Left ventricle myocardium superior (tissue), 1 donor: ENCODE measurements at regions not wholly inside any gene's neighbourhood (a gene's known extent, or its start where the extent isn't known, plus 50 kb on each side); places are given as distances from the start of the nearest gene placed in this dataset.
A peak's percentile ranks its signal among the peaks of the same experiment; 100 is the strongest.

Experiments used
- ATAC-seq: fragments of 200-7000 bp; cut with Tn5 transposase; one replicate; pipeline ENCODE4 v1.9.1; 2020; ENCODE audit warnings: mild to moderate bottlenecking, moderate library complexity
- DNase-seq: peaks from one replicate; pipeline ENCODE4 v3.0.0-alpha.2; 2020
- intact Hi-C: fragments of 100-400 bp; cut with micrococcal nuclease; formaldehyde crosslinking; loops from one replicate; pipeline ENCODE4 v1.11.0; 2022
- donor health status: DM: no; HTN: yes; CAD: no; lungs with severe emphysema.

DNA sequence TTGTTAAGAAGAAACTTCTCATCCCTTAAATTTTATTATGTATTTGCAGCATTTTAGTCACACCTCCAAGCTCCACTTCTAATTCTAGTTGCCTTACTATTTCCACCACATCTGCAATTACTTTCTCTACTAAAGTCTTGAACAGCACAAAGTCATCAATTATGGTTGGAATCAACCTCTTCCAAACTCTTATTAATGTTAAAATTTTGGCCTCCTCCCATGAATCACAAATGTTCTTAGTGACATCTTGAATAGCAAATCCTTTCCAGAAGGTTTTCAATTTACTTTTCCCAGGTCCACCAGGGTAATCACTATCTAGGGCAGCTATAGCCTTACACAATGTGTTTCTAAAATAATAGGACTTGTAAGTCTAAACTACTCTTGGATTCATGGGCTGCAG lies 126.3 kb upstream of the POM121L12 start:
- ATAC-seq (no peak), DNase-seq (no peak)
- intact Hi-C loops: no loop called here

DNA sequence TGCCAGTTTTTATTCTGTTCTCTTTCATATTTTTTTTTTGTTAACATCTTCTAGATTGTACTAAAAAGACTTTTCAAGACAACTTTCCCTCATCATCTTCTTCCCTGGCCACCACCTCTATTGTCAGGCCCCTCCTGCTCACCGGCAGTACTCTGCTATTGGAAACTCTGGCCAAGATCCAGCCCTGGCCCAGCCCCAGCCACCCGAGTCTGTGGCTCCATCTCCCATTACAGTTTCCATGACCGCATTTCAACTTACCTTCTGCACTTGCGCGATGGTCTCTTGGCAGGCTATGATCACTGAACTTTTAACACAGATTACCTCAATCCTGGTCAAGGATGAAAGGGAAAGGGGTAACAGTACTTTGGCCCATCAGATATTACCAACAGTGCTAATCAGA lies 137.7 kb upstream of the POM121L12 start:
- ATAC-seq (no peak), DNase-seq (no peak)
- intact Hi-C loops: no loop called here

DNA sequence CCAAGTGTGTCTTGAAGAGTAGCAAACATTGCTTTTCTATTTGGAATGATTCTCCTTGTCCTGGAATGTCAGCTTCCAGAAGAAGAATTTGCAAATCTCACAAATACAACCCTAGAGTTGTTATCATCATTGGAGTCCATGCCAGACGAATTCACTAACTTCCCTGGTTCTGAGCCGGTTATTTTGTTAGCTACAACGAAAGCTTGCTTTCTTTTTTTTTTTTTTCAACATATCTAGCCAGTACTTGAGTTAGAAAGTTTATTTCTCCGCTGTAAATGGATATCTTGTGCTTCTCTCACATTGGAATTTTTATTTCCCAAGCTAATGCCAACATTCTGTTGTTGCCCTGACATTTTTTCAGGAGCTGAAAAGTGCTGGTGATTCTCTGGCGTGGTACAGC lies 138.1 kb upstream of the POM121L12 start:
- DNase-seq: no peak
- no peak for ATAC-seq
- intact Hi-C loops: no loop called here

DNA sequence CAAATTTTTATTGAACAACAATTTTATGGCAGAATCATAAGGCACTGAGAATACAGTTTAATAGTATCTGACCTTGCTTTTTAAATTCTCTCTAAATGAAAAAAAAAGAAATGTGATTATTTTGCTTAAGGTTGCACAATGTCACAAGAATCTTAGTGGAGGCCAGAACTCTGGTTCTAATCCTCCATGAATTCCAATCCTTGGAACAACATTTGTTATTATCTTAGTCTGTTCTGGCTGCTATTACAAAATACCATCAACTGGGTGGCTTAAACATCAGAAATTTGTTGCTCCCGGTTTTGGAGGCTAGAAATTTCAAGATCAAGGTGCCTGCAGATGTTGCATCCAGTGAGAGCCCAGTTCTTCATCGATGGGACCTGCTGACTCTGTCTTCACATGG lies 158.2 kb upstream of the POM121L12 start:
- intact Hi-C loops: no loop called here
- DNase-seq: no peak
- peak; percentile 60 for ATAC-seq

DNA sequence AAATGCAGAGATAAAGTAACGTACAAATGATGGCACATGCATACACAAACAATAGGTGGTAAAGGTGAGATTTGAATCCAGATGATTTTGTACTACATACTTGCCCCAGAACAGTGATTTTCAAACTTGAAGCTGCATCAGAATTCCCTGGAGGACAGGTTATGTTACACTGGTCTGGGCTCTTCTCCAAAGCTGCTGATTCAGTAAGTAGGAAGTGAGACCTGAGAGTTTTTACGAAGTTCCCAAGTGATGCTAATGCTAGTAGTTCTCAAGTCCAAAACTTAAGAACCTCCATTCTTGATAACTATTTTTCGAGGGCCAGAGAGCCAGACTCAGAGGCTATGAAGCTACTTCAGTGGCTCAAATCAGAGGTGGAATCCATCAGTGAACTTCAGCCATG lies 159.0 kb upstream of the POM121L12 start:
- intact Hi-C loops: no loop called here
- ATAC-seq (peak; percentile 29), DNase-seq (no peak)

DNA sequence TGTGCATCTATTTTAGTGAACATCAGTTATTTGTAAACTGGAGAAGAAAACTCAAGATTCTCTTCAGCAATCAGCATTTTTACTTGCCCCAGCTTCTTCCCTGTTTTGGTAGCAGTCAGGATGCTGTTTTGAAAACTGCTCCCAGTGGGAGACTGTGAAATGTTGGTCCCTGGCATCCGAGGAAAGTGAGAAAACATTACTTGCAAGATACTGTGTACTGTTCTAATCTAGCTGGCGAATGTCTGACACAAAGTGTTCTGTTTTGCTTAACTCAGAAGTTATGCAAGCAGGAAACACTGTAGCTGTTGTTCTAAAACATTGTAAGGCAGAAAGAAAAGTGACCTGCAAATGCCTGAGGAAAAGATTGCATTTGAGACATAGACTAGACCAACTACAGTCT lies 171.8 kb upstream of the POM121L12 start:
- DNase-seq (no peak), ATAC-seq (peak; percentile 86)
- intact Hi-C loops: no loop called here

DNA sequence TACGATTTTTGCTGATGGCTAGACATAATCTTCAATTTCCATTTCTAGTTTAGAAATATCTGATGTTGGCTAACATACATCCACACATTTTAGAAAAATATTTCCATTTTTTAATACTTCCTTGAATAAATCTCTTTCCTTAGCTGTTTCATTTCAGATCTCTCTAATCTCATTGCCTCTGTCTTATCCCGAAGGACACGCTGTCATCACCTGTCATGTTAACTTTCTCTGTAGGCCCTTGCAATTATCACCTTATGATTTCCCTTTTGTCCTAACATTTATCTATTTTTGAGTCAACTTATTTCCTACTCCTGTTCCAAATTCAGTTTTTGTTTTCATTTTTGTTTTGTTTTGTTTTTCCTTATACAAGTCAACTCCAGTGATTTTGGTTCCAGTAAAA lies 173.1 kb upstream of the POM121L12 start:
- DNase-seq (no peak), ATAC-seq (no peak)
- intact Hi-C loops: no loop called here

DNA sequence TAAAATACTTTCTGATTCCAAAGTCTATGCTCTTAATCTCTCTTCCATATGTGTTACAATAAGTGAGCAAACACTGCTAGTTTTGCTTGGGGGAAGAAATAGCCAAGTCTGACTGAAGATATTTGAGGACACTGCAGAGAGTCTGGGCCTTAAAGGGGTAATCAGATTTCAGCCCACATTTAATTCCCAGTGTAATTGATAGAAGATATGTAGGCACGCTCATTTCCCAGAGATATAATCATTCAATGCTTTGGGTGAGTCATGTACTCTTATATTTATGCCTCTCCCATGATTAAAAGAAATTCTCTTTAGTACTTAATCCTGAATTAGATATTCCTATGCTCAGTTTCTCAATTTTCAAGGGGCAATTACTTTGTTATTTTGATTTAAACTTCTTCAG lies 178.1 kb upstream of the POM121L12 start:
- no peak for DNase-seq
- ATAC-seq: no peak
- intact Hi-C loops: no loop called here

DNA sequence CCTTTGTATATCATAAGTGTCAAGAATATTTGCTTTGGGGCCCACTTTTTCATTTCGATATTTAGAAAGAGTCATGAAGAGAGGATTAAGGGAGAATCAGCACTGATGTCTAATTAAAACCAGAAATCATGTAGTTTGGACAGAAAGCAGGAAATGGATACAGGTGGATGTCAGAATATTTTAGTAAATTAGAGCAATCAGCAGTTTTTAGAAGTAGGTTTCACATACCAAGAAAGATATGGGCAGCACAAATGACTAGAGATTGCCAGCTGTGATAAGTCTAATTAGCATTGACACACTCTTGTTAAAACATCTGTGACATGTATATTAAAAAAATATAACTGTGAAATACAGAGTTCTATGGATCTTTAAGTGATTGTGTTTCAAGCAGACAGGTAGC lies 180.8 kb upstream of the POM121L12 start:
- DNase-seq (no peak), ATAC-seq (no peak)
- intact Hi-C loops: no loop called here

DNA sequence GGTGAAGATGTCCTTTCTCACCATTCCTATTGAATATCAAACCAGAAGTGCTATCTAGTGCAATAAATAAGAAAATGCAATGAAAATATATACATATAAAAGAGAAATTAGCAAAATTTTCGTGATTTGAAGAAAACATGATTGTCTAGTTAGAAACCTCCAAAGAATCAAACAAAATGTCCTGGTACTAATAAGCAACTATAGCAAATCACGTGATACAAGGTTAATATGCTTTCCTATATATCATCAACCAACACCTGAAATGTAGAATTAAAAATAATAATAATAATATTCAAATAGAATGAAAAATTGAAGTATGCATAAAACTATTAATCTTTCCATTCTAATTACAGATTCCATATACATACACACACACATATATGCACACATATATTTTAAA lies 183.9 kb upstream of the POM121L12 start:
- no peak for ATAC-seq
- DNase-seq: no peak
- intact Hi-C loops: no loop called here

DNA sequence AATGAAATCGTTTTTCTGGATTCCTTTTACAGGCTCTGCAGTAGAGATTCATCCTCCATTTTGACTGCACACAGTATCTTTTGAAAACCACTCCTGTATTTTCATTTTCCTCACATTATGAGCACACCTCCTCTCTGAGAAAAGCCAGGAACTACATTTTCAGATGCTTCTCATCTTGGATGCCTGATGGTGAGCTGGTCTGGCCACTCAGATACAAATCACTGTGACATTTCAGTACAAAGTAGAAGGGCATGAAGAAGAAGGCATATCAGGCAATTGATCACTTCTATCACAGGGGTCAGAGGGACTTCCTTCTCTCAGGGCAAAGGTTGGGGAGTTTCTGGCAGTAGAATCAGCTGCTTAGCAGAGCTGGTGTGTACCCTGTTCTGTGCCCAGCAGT lies 192.0 kb upstream of the POM121L12 start:
- ATAC-seq (no peak), DNase-seq (no peak)
- intact Hi-C loops: no loop called here

DNA sequence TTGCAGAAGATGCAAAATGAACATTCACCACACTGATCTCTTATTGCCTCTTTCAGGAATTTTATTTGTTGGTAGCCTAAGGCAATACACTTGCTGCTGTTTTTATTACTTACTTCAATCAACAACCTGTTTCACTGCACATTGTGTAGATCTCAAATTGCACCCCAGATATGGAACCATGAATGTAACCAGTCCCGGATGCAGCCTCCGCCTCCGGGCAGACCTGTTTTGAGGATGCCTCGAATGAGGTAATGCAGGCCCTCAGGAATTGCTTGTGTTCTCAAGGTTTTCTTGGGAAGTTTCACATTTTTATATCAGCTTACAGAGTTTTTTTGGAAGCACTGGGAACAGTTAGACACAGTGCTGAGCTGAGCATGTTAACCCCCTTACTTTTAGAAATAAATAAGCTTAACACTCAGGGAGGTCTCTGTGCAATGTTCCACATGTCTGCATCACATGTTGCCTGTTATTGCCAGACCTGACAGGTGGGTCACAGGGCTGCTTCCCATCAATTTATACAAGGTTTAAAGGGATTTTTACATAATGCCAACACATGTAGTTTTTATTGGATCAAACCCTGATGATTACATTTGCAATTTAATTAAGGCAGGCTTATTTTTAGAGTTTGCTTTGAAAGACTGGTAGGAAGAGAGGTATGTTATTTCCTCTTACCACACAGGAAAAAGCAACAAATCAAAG lies 193.1 kb upstream of the POM121L12 start:
- DNase-seq: no peak
- intact Hi-C loops: no loop called here
- no peak for ATAC-seq

DNA sequence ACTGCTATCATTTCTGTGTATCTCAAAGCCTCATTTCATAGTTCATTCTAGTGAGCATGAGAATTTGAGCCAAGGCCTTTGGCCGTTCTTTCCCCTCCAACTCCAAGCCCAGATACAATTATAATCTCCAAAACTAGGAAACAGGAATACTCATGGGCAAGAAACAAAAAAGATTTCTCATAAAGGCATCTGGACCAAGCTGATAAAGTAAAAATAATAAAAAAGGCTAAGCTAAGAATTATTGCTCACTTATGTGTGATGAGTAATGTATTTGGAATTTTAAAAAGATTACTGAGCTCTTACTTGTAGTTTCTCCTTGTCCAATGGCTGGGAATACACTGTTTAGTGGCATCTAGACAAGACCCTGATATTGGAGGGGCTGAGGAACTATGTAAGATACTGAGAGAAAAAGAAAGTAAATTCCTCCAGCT lies 196.4 kb upstream of the POM121L12 start:
- no peak for DNase-seq
- peak; percentile 78 for ATAC-seq
- intact Hi-C loops: no loop called here

DNA sequence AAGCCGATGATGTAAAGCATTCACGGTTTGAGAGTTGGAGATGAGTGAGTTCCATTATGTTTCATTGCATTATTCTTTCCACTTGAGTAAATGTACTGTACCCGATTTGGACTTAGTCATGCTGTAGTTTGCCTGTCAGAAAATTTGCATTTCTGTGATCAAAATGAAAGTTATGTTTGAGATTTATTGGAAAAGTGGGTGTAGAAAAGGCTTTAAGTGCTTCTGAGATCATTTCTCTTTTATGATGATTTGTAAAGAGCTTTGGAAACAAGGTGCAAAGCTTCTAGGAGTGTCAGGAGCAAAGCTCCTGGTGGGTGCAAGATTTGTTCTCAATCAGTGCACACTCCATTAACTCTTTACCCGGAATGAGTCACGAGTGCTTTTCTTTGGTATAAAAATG lies 204.1 kb upstream of the POM121L12 start:
- intact Hi-C loops: no loop called here
- DNase-seq (no peak), ATAC-seq (no peak)

DNA sequence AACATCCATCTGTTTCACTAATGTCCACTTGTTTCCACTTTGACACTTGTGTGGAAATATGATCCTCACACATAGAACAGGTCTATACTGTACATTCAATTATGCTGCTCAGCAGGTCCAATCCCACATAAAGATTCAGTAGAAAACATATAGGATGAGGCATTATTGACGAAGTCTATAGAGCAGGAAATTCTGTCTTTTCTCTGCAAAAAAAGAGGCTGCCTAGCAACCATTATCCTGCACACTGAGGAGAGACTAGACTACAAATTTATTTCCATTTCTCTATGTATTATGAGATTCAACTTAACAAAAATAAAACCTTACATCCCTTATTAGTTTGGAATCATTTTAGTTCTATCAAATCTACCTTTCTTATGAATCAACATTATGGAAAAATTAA lies 204.6 kb upstream of the POM121L12 start:
- ATAC-seq (no peak), DNase-seq (no peak)
- intact Hi-C loops: no loop called here

DNA sequence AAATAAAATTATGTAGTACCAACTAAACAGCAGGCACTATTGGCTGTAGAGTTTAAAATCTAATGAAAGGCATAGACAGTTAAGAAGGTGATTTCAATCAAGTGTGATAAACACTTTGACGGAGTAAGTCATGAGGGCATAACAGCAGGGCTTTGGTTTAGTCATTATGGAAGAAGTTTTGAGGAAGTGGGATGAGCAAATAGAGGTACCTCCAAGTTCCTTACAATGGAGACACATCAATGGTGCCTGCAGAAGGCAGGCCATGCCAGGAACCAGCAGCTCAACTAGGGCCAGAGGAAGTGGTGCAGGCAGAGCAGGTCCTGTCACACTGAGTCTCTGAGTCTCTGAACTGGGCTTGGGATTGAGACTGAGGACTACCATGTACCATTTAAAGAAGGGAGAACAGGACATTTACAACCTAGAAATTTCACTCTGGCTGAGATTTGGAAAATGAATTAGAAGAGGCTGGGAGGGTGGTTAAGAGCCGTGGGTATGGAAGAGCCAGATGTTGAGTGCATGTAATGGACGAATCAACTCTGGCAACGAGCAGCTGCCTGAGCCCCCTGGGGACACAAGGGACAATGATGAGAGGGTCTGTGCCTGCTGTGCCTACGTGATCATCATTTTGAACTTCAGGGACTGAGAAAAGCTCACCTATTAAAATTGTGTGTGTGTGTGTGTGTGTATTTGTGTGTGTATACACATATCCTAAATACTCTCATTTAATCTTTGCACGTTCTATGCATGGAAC lies 208.7 kb upstream of the POM121L12 start:
- no peak for ATAC-seq
- intact Hi-C loops: no loop called here
- DNase-seq: no peak

DNA sequence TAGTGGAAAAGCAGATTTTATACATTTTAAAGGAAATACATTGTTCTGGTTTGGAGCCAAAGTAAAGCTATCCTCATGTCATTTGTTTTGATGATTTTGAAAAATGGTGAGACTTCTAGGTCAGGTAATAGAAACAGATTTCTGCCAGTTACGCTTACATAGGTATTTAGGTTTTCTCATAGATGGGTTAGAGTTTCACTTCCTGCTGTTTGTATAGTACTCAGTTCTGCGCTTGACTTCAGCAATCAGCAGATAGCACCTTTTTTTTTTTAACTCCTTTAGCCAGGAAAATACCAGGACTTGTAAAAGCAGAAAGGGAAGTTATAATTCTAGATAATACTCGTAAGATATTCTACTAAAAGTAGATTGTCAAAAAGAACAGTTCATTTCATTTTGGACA lies 209.8 kb upstream of the POM121L12 start:
- intact Hi-C loops: no loop called here
- DNase-seq (no peak), ATAC-seq (no peak)

DNA sequence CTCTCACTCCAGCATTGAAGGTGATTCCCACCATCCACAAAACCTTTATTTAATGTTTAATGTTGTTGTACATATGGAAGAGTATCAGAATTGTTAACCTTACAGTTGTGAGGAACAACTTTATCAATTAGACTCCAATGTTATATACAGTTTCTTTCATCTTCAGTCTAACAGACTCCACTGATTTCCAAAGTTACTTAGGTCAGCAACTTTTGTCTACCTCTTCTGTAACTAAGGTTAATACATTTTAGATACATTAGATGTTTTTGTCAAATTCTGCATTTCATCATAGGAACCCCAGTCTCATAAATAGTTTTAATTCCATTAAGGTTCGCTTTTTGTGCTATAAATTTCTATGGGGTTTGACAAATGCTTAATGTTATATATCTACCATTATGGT lies 223.9 kb upstream of the POM121L12 start:
- ATAC-seq (no peak), DNase-seq (no peak)
- intact Hi-C loops: no loop called here

DNA sequence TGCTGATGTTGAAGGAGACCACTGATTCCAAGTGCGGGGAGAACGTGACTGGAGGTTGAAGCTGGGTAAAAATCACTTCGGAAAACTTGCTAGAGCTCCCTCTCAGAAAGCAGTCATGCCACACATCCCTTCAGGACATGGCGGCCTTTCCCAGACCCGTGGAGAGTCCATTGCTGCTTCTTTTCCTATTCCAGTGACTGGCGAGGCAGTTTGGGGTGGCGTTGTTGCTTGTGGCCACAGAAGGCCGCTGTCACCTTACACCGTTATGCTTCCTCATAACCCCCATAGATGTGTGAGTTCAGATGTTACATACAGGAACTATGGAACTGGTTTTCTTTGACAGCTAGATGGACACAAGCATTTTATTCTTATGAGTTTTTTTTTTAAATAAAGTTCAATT lies 235.6 kb upstream of the POM121L12 start:
- intact Hi-C loops: no loop called here
- DNase-seq: no peak

DNA sequence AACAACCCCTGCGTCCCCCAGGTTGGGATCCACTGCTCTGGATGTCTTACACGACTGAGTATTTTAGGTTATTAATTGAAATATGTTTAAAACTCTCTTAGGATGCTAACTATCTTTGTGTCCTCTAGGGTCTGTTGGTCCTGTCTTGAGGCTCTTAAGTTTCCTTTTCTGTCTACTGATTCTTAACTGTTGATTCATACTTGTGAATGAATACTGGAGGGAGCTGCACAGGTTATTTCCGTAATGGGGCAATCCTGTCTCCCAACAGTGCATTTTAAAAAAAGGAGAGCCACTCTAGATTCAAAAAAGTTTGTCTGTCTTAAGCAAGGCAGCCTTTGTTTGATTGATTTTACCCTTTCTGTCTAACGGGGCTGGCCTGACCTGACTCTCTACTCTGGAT lies 237.6 kb upstream of the POM121L12 start:
- intact Hi-C loops: no loop called here
- ATAC-seq: no peak
- no peak for DNase-seq

More for the DNA sequence above, 235.6 kb upstream of the POM121L12 start:
- ATAC-seq: no peak

DNA sequence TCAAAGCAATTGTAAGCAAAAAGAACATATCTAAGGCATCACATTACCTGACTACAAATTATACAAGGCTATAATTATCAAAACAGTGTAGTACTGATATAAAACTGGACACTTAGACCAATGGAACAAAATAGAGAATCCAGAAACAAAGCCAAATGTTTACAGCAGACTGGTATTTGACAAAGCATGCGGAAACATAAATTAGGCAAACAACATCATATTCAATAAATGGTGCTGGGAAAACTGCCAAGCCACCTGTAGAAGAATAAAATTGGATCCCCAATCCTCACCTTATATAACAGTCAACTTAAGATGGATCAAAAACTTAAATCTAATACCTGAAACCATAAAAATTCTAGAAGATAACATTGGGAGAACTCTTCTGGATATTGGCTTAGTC lies 240.8 kb upstream of the POM121L12 start:
- ATAC-seq: no peak
- DNase-seq: no peak
- intact Hi-C loops: no loop called here
